ENCODE measurements at regions not wholly inside any gene's neighbourhood (a gene's known extent, or its start where the extent isn't known, plus 50 kb on each side); places are given as distances from the start of the nearest gene placed in this dataset.

DNA sequence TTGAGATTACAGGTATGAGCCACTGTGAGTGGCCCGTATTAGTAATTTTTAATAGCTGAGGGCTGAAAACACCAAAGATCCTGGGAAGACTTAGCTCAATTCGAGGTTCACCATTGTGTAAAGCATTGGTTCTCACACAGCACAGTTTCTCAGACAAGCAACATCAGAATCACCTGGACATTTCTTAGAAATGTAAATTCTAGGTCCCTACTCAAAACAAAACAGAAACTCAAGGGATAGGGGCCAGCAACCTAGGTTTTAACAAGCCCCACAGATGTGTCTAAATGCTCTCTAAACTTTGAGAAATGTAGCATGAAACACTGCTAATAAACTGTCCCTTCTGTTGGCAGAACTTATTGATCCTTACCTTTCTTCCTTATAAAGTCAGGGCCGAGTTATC lies 681.2 kb downstream of the RNF144A start:
- TF ChIP-seq EZH2 (IDR thresholded peaks at IDR 0.05) = no peak
- TF ChIP-seq, protein P1, sequence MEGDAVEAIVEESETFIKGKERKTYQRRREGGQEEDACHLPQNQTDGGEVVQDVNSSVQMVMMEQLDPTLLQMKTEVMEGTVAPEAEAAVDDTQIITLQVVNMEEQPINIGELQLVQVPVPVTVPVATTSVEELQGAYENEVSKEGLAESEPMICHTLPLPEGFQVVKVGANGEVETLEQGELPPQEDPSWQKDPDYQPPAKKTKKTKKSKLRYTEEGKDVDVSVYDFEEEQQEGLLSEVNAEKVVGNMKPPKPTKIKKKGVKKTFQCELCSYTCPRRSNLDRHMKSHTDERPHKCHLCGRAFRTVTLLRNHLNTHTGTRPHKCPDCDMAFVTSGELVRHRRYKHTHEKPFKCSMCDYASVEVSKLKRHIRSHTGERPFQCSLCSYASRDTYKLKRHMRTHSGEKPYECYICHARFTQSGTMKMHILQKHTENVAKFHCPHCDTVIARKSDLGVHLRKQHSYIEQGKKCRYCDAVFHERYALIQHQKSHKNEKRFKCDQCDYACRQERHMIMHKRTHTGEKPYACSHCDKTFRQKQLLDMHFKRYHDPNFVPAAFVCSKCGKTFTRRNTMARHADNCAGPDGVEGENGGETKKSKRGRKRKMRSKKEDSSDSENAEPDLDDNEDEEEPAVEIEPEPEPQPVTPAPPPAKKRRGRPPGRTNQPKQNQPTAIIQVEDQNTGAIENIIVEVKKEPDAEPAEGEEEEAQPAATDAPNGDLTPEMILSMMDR (IDR thresholded peaks at IDR 0.05) = no peak
